ENCODE measurements at regions not wholly inside any gene's neighbourhood (a gene's known extent, or its start where the extent isn't known, plus 50 kb on each side); places are given as distances from the start of the nearest gene placed in this dataset.

GRCh38 chr4:147284935-147285334, 196.0 kb upstream of the EDNRA start:
- TF ChIP-seq POLR2A (IDR thresholded peaks at IDR 0.05; ENCODE audit: low read length) (no peak), GATA1 (IDR thresholded peaks at IDR 0.05; ENCODE audit: low read depth, low read length) (no peak)

Measured in erythroblast (primary cell).